ENCODE measurements at regions not wholly inside any gene's neighbourhood (a gene's known extent, or its start where the extent isn't known, plus 50 kb on each side); places are given as distances from the start of the nearest gene placed in this dataset.

DNA sequence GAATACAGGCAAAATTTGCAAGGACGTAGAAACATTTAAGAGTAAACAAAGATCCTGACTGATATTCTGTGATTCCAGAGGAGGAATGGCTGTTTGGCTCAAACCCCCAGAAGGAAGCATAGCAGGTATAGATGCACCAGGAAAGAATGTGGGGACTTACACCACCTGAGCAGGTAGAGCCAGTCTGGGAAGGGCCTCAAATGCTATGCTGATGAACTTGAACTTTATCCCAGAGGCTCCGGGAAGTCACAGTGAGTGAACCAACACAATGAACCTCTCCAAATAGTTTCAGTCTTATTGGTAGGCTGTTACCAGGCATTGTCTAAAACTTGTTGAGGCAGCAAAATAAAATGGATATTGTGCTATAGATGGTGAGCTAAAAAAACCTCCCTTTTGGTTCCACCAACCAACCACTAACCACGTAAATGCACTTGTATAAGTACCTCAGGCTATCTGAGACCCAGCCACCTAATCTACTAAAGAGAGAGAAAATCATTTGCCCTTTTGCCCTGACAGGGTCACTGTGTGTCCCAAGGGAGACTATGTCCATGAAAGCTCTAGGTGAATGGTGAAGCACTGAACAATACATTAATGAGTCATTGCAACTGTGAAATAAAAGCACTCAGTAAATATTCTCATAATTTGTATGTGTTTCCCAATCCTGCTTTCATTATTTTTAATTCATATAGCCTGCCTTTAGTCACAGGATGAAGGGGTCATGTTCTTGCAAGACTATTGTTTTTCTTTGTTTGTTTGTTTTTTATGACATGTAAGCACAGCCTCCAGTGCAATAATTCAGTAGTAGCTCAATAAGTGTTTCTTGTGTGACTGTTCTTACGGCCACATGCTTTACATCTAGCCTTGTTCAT lies 911.6 kb downstream of the EPHA4 start:
- TF ChIP-seq, protein P1, sequence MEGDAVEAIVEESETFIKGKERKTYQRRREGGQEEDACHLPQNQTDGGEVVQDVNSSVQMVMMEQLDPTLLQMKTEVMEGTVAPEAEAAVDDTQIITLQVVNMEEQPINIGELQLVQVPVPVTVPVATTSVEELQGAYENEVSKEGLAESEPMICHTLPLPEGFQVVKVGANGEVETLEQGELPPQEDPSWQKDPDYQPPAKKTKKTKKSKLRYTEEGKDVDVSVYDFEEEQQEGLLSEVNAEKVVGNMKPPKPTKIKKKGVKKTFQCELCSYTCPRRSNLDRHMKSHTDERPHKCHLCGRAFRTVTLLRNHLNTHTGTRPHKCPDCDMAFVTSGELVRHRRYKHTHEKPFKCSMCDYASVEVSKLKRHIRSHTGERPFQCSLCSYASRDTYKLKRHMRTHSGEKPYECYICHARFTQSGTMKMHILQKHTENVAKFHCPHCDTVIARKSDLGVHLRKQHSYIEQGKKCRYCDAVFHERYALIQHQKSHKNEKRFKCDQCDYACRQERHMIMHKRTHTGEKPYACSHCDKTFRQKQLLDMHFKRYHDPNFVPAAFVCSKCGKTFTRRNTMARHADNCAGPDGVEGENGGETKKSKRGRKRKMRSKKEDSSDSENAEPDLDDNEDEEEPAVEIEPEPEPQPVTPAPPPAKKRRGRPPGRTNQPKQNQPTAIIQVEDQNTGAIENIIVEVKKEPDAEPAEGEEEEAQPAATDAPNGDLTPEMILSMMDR (IDR thresholded peaks at IDR 0.05) = no peak
- Histone ChIP-seq H3K27ac (no peak overlapping the region), H3K4me1 (no peaks in the 10 kb centered on the region), H3K9me3 (no peaks in the 10 kb centered on the region), H3K36me3 (no peaks in the 10 kb centered on the region), H3K27me3 (no peaks in the 10 kb centered on the region), H3K4me3 (no peak overlapping the region)
- intact Hi-C loops (cut with DNase I) = no loop called here
- no peak for DNase-seq (ENCODE audit: low spot score in 2 of 2)

DNA sequence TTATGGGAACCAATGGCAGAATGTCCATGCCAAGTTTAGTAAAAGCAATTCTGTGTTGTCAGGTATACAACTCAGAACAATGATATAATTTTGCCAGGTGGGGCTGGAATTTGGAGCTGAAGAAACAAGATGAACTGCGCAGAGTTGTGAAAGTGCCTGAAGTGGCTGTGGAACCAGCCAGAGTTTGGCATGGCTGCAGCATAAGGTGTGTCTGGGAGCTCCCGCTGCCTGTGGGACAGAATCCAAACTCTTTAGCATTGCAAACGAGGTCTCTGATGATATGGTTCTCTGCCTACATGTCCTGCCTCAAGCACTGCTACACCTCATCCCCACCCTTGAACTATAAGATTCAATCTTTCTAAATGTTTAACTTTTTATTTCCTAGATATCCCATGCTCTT lies 909.7 kb downstream of the EPHA4 start:
- no peak overlapping the region for H3K27ac ChIP-seq
- TF ChIP-seq, protein P1 (IDR thresholded peaks at IDR 0.05) = no peak
- H3K4me3 ChIP-seq = no peak overlapping the region
- H3K36me3 ChIP-seq = no peaks in the 10 kb centered on the region
- no peaks in the 10 kb centered on the region for H3K27me3 ChIP-seq
- intact Hi-C loops (cut with DNase I) = no loop called here
- H3K4me1 ChIP-seq = no peaks in the 10 kb centered on the region
- H3K9me3 ChIP-seq = no peaks in the 10 kb centered on the region
- no peak for DNase-seq (ENCODE audit: low spot score in 2 of 2)

- intact Hi-C loops (cut with DNase I) = no loop called here
- Histone ChIP-seq H3K4me1 (no peaks in the 10 kb centered on the region), H3K9me3 (no peaks in the 10 kb centered on the region), H3K27ac (no peak overlapping the region), H3K4me3 (no peak overlapping the region), H3K27me3 (no peaks in the 10 kb centered on the region), H3K36me3 (no peaks in the 10 kb centered on the region)
- DNase-seq (ENCODE audit: low spot score in 2 of 2) = no peak
- TF ChIP-seq, protein P1 (IDR thresholded peaks at IDR 0.05) = no peak
Observed at GRCh38 chr2:220663065-220663464, 909.0 kb downstream of the EPHA4 start.

GRCh38 chr2:220664272-220665107 lies 907.6 kb downstream of the EPHA4 start:
- no peak overlapping the region for H3K27ac ChIP-seq

GRCh38 chr2:220665108-220665471 lies 907.0 kb downstream of the EPHA4 start:
- TF ChIP-seq, protein P1 (IDR thresholded peaks at IDR 0.05) = no peak
- DNase-seq (ENCODE audit: low spot score in 2 of 2) = no peak
- H3K27me3 ChIP-seq = no peaks in the 10 kb centered on the region
- intact Hi-C loops (cut with DNase I) = no loop called here
- H3K4me3 ChIP-seq = no peak overlapping the region
- H3K36me3 ChIP-seq = no peaks in the 10 kb centered on the region
- no peaks in the 10 kb centered on the region for H3K4me1 ChIP-seq
- no peaks in the 10 kb centered on the region for H3K9me3 ChIP-seq
- H3K27ac ChIP-seq = no peak overlapping the region

More at GRCh38 chr2:220664272-220665107, 907.6 kb downstream of the EPHA4 start:
- Histone ChIP-seq H3K4me1 (no peaks in the 10 kb centered on the region), H3K36me3 (no peaks in the 10 kb centered on the region), H3K27me3 (no peaks in the 10 kb centered on the region), H3K4me3 (no peak overlapping the region), H3K9me3 (no peaks in the 10 kb centered on the region)
- no peak for DNase-seq (ENCODE audit: low spot score in 2 of 2)
- TF ChIP-seq, protein P1 (IDR thresholded peaks at IDR 0.05) = no peak
- intact Hi-C loops (cut with DNase I) = no loop called here

All from ascending aorta (tissue), 2 donors.